IPS-NIHi11 (cell line): ENCODE measurements at regions not wholly inside any gene's neighbourhood (a gene's known extent, or its start where the extent isn't known, plus 50 kb on each side); places are given as distances from the start of the nearest gene placed in this dataset.

Source experiments
- DNase-seq: peaks from one replicate; pipeline ENCODE4 v3.0.0; 2012; ENCODE audit warnings: mixed read lengths, low spot score

DNA sequence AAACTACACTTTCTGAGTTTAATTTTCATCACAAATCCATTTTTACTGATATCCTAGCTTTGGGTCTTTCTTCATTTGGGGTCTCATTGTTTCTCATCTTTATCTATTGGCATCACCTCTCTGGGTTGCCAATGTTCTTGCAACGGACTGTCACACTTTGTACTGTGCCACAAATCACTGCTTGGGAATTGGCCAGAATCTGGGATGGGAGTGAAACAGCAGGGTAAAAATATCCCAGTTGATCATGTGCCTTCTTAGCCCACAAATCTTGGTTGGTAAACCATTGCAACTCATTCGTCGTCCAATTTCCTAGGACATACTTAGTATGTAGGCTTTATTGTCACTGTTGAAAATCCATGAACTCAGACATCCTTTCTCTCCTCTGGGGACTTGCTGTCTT is 698.5 kb downstream of the OTOL1 start:
- DNase-seq: no peak

DNA sequence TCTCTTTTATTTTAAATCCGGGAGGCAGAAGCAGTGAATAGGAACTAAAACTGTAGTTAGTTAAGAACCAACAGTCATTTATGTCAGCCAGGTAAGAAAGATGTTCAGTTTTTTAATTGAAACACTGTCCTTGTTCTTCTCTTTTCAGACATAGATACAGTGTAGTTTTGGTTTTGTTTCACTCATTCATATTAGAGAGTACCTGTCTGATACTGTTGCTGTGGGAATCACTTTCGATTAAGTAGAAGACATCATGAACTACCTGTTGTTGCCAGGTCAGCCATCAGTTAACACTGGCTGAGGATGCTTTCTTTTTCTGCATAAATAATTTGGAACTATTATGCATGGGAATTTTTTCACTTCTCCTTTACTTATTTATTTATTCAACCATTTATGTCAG is 700.4 kb downstream of the OTOL1 start:
- no peak for DNase-seq

DNA sequence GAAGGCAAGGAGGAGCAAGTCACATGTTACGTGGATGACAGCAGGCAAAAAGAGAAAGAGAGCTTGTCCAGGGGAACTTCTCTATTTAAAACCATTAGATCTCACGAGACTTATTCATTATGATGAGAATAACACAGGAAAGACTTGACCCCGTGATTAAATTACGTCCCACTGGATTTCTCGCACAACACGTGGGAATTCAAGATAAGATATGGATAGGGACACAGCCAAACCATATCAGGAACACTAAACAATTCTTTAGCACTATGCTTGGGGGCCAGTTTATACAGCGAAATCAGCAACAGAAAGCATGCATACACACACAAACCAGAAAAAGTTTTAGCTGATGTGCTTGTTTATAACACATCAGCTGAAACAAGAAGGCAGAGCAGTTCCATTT is 704.2 kb downstream of the OTOL1 start:
- no peak for DNase-seq

DNA sequence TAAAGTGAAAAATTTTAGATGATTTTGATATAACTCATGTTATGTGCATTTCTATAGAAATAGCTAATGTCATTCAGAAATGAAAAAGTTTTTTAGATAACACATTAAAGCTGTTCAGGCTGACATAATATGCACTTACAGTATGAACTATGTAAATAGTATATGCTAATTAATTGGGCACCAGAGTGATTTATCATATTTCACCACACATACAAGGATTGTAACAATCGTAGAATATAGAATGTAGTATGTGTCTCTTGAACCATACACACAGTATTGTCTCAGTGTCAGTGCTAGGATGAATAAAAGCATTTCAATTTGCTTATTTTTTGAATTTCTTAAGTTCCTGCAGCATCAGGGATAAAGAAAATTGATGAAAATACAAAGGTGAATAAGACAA is 710.0 kb downstream of the OTOL1 start:
- no peak for DNase-seq

DNA sequence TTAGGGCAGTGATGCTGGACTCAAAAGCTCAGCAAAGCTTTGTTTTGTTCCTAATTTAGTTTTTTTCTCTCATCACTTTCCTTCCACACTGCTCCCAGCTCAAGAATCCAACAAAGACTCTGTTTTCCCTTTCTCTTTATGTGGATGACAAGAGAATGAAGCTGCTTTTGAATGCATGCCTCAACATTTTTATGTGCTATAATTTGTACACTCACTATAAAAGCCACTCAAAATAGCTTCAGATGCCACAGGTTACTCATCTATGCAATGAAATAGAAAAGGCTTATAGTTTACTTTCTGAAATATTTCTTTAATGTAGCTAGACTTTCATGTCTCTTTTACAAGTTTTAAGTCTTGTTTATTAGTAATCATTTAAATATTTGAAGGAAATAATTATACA is 714.9 kb downstream of the OTOL1 start:
- DNase-seq: no peak

DNA sequence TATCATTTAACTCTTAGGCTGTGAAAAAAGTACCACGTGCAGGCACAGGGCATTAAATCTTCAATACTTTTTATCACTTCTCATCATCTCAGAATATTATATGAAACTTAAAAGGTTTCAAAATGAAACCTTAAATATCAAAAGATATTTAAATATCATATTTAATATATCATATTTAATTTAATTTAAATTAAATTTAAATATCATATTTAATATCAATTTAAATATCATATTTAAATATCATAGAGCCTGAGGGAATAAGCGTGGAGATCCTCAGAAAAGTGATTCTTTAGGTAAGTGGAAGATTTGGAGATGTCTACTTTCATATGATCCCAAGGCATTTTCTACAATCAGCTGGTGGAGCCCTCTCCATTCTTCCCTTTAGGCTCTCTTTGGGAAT is 716.6 kb downstream of the OTOL1 start:
- DNase-seq: no peak

DNA sequence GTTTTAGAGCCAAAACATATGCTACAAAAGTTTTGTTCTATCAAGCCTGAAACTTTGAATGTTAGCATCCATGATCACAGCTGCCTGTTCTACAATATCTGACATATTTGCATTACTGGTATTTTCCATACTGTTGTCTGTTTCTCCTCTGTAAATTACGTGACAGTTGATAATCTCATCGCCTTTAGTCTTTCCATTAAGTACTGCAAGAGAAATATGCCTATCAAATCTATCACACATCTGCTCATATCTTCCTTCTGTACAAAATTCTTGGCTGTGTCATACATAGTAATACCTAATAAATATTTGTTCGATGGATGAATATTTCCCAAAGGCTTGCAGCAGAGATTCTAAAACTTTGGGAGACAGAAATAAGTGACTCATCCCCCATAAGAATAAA is 717.3 kb downstream of the OTOL1 start:
- DNase-seq: no peak

DNA sequence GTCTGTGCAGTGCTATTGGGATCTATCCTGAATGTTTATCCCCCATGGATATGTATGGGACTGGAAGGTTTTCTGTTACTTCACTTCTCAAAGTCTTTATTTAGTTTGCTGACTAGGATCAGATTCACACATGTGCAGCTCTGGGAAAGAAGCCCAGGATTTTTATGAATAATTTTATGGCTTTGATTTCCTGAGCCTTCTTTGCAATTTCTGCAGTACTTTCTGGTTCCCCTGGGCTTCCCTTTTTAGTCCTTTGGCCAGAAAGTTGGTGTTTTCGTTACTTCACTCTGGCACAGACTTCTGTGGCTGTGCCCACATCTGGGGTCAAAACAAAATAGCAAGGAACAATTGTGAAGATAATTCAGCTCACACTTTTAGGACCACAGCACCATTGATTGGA is 721.0 kb downstream of the OTOL1 start:
- DNase-seq: no peak

DNA sequence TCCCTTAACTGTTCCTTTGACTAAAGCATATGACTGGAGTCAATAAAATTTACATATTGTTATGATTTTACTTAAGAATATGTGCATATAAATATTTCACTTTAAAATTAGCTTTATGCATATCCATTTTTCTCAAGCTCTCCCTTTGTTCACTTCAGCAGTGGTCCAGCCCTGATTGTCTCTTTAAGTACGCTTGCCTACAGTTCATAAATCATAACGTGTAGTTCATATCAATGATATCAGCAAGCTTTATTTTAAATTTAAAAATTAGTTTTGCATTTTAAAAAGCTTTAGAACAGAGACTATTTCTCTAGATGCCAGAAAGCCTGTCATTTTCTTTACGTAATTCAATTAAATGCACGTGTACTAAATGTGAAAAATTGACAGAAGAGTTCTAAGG is 721.9 kb downstream of the OTOL1 start:
- no peak for DNase-seq

DNA sequence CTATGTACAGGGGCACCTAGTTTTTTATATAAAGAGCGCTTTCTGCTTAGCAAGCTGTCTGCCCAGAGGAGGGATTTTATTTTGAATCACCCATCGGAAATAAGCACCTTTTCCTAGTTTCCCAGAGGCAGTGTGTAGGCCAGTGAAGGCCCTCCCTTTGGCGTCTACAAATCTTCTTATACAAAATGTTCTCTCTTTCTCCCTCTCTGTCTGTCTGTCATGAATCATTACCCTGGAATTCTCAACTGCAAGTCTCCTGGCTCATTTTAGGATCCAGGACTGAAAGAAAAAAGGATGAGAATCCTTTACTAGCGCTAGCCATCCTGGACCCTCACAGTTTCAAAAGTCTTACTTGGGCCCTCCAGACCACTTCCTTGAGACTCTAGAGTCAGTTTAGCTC is 728.1 kb downstream of the OTOL1 start:
- DNase-seq: no peak

DNA sequence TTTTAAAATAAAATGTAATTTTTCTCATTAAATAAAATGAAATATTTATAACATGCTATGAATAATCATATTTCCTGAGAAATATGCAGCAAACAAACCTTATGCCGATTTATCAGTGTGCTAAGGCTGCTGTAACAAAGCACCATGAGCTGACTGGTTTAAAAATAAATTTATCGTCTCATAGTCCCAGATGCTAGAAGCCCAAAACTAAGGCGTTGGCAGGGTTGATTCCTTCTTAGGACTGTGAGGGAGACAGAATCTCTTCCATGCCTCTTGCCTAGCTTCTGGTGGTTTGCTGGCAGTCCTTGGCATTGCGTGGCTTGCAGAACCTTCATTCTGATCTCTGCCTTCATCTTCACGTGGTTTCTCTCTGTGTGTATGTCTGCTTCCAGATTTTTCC is 740.3 kb downstream of the OTOL1 start:
- no peak for DNase-seq

DNA sequence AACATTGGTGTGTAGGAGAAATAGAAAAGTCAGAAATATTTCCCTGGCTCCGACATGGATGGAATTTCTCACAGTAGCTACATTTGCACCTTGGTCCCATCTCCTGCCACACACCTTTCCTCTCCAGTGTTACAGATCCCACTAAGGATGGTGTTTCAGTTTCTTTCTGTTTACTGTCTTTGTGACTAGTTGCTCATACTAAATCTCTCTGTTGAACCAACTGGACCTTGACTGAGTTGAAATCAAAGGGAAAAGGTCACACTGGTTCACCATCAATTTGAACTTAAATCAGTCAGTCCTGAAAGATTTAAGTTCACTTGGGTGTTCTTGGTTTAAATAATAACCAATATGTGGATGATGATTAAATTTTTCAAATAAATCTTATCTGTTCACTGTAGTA is 754.2 kb downstream of the OTOL1 start:
- no peak for DNase-seq

DNA sequence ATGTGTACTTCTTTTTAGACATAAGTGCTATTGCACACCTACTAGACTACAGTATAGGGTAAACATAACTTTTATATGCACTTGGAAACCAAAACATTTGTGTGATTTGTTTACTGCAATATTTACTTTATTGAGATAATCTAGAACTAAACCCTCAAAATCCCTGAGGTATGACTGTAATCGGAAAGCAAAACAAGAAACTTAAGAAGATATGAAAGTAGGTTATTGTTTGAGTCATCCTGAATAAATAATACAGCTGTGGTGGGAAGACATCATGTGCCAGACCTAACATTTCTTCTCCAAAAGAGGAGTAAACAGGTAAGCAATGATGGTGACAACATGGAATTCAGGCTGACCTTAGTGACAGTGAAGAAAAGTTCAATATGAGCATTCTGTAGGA is 765.5 kb downstream of the OTOL1 start:
- DNase-seq: no peak

DNA sequence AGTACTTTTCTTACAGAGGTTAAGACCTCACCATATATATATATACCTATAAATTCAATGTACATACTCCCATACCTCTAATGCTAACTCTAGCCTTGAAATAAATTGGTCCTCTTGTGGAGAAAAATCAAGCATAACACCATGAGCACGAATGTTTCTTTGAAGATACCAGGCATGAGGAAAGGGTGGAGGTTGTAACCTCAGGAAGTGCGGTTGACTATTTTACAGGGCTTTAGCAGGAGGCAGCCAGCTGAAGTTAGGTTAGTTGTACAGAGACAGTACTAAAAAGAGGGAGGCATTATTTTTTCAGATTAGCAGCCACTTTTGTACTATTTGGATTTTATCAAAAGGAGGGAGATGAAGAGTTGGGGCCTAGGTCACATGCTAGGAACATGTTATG is 767.0 kb downstream of the OTOL1 start:
- DNase-seq: no peak

DNA sequence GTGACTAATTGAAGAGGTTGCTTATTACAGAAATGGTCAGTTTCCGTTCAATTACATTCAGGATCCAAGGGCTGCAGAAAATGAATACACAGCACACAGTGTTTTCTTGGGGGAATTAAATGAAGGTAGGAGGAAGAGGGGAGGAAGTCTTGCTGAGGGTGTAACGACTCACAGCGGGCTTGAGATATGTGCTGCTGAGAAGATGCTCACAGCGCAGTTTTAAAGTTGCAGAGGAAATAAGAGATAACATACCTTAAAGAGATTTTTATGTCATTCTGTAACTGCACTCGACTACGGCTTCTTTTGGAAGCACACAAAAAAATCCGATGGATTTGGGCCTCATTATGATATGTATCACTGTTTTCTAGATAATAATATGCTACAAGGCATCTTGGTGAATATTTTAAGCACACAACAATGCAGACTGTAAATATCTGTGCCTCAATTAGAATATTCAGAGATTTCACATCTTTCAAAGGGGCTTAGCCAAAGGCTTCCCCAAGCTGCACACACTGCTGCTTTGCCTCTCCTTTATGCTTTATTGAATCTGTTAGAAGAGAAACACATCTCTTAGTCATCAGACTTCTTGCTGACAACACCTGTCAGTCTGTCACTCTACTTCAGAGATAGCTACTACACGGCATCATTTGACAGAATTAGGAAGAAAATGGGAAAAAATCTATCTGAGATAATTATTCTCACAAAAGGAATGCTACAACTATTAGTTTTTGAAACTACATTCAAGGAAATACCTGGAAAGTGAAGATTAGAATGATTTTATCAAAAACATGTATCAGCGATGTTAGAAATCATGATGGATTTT is 773.2 kb downstream of the OTOL1 start:
- no peak for DNase-seq

DNA sequence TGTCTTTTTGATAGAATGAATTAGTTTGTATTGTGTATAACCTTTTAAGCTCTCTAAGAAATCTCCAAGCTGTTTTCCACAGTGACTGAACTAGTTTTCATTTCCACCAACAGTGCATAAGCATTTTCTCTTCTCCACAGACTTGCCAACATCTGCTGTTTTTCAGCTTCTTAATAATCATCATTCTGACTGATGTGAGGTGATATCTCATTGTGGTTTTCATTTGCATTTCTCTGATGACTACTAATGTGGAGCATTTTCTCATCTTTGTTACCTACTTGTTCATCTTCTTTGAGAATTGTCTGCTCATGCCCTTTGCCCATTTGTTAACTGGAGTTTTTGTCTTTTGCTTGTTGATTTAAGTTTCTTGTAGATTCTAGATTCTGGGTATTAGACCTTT is 777.5 kb downstream of the OTOL1 start:
- no peak for DNase-seq

DNA sequence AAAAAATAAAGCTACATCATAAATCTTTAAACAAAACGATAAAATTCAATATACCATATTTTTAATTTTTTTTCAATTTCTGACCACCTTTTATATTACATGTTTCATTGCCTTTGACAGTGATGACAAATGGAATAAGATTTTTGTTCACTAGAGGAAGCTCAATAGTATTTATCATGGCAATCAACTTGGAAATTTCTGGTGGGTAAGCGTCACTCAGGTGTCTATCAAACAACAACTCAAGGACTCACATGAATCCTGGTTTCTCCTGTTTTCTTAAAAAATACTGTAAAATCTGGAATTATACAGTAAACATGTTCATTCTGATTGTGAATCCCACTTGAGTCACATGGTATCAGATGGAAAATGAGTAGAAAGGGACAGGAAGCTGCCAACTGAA is 782.2 kb downstream of the OTOL1 start:
- no peak for DNase-seq

DNA sequence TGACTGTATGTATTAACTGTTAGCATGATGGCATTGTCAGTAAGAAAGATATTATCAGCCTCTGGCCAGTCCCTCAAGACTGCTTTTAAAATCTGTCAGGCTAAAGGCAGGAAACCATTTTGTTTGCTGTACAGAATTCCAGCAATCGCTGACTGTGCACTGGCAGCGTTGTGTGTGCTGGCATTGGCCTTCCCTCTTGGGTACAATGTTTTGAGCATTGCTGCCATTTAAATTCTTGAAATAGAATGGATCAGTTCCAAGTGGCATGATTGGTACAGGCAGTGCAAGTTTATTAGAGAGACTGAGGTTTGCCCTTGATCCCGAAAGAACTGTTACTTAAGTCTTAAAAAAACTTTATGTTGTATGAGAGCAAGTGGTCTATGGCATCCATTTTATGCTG is 788.7 kb downstream of the OTOL1 start:
- no peak for DNase-seq

DNA sequence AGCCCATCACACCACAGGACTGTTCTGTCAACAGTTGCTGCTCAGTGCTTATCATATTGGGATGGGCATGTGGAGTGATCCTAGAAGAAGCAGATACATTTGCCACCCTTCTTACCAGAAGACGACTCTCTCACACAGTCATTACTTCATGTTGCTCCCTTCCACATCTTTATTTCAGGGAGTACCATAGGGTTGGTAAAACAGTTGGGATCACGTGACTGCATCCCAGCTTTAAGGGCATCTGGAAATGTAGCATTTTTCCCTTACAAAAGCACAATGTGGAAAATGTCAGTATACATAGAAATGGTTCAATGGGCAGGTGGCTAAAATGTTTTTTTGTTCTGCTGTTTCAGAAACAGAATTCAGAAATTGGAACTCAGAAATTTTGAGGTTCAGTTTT is 791.0 kb downstream of the OTOL1 start:
- no peak for DNase-seq

DNA sequence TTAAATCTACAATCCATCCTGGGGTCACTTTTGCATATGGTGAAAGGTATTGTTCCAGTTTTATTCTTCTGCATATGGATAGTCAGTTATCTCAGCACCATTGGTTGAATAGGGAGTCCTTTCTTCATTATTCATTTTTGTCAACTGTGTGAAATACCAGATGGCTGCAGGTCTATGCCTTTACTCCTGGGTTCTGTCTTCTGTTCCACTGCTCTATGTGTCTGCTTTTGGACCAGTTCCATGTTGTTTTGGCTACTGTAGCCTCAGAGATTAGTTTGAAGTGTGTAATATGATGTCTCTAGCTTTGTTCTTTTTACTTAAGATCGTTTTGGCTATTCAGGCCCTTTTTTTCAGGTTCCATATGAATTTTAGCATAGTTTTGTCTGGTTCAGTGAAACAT is 795.8 kb downstream of the OTOL1 start:
- no peak for DNase-seq

DNA sequence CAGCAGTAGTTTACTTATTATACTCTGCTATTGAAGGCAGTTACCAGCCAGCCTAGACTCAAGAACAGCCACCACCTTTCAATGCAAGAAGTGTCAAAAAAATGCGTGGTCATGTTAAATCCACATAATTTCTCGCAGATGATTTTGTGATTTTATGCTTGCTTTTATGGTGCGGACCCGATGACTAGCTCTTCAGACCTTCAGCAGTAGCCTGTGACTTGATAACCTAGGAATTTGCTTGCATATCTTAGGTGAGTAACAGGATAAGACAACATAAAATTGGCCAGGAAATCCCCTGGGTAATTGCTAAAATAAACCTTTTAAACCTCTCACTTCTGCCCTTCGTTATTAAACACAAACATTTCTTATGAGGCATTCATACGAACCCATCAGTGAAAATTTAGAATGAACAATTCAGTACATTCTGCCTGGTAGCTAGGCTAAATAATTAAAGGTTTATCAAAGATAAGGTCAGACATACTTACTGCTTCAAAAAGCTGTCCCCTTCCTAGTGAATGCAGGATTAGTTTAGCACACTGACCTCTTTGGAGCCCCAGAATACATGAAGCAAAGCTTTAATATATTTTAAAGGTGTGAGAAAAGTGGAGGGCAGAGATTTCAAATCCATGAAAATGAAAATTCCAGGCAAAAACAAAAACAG is 798.8 kb downstream of the OTOL1 start:
- no peak for DNase-seq

DNA sequence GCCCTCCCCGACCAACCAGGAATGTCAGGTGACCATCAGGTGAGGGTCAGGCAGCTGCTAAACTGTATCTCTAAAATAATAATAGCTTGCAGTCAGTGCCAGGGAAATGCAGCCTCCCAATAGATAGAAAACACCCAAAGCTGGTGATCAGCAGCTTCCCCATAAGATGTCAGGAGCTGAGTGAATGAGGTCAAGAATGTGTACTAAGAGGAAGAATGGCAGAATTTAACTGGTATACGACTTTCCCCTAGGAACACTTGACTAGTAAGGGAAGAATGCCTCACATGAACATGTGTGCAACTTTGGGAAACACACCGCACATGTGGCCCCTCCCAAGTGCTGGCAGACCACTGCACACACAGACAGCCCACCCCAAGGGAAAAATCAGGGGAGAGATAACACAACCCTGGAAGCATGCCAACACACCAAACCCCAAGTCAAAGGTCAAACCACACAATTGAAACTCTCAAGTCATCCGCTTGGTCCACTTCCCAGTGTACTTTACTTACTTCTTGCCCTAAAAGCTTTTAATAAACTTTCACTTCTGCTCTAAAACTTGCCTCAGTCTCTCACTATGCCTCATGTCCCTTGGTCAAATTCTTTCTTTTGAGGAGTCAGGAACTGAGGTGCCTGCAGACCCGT is 806.5 kb downstream of the OTOL1 start:
- DNase-seq: no peak

DNA sequence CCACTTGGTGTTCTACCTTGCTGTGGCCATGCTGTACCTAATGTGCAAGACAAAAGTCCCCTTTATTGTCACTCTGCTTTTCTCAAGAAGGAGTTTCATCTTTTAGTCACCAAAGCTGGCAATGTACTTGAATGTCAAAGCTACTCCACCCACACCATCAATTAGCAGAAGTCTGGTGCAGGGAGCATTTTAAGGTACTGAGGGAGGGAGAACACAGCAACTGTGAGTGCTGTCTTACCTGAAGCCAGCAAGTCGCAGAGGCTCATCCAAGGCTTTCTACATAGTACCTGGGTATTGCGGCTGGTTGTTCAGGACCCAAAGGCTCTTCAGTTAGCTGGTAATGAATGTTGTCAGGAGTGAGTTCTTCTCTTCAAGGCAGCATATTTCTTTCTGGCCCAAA is 820.4 kb downstream of the OTOL1 start:
- DNase-seq: no peak

DNA sequence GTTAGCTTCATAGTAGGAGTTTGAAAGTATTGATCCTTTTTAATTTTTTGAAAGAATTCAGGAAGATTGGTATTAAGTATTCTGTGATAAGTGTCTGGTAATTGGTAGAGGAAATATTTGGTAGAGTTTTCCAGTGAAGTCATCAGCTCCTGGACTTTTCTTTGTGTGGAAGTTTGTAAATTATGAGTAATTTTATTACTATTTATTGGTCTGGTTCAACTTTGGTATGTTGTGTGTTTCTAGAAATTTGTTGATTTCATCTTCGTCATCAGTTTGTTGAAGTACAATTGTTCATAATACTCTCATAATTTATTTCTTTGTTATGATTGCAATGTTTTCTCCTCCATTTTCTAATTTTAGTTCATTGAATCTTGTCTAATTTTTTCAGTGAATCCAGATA is 832.0 kb downstream of the OTOL1 start:
- no peak for DNase-seq
